Sigmoid colon (tissue), 4 donors: ENCODE measurements at regions not wholly inside any gene's neighbourhood (a gene's known extent, or its start where the extent isn't known, plus 50 kb on each side); places are given as distances from the start of the nearest gene placed in this dataset.
"Not testable (repeated sequence)": the region's sequence is repeated elsewhere in the genome, so short reads cannot be mapped to it uniquely, and the experiment has no call there.

Experiments
- CTCF ChIP-seq, 4 experiments: fragments of 450-650 bp in 3 of 4; fragments of 200-600 bp in 1 of 4; IDR thresholded peaks; one replicate each; pipeline ENCODE4 v1.5.1; 2016 to 2019; ENCODE audit warnings: antibody characterized with exemption in 4 of 4, mild to moderate bottlenecking in 3 of 4, moderate library complexity in 2 of 4
- EP300 ChIP-seq, 4 donors: sonication (generic); formaldehyde crosslinking; IDR thresholded peaks; one replicate each; pipeline ENCODE4 v1.6.1; 2017; ENCODE audit warnings: antibody characterized with exemption in 4 of 4
- POLR2A ChIP-seq, 2 donors: fragments of 450-650 bp; IDR thresholded peaks; one replicate each; pipeline ENCODE4 v1.6.1; 2016; ENCODE audit warnings: antibody characterized with exemption in 2 of 2, mild to moderate bottlenecking in 2 of 2, moderate library complexity in 2 of 2
- POLR2AphosphoS5 ChIP-seq, 4 donors: sonication (generic); formaldehyde crosslinking; IDR thresholded peaks; one replicate each; pipeline ENCODE4 v1.6.1; 2017; ENCODE audit warnings: antibody characterized with exemption in 4 of 4

- not testable (repeated sequence) for TF ChIP-seq CTCF, POLR2A, POLR2AphosphoS5, EP300 (IDR thresholded peaks at IDR 0.05)
These were observed 56.6 kb upstream of the MUC20 start for GRCh38 chr3:195664131-195664530.
